BLaER1 treated with 17β-estradiol and CSF1 and Interleukin-3, amounts not matched to agents 10 nM and 100 nM (cell line): ENCODE measurements at regions not wholly inside any gene's neighbourhood (a gene's known extent, or its start where the extent isn't known, plus 50 kb on each side); places are given as distances from the start of the nearest gene placed in this dataset.
A peak's percentile ranks its signal among the peaks of the same experiment; 100 is the strongest.

Experiments
- H3K27ac ChIP-seq, 11 experiments: shearing (Covaris generic); formaldehyde crosslinking; 2 replicates each; pipeline ENCODE4 v1.8.1; 2022
- H3K27me3 ChIP-seq, 11 experiments: shearing (Covaris generic); formaldehyde crosslinking; 2 replicates each; pipeline ENCODE4 v1.8.1; 2022
- H3K36me3 ChIP-seq, 11 experiments: shearing (Covaris generic); formaldehyde crosslinking; 2 replicates each; pipeline ENCODE4 v1.8.1; 2022
- H3K4me1 ChIP-seq, 10 experiments: shearing (Covaris generic); formaldehyde crosslinking; 2 replicates each; pipeline ENCODE4 v1.8.1; 2022
- H3K4me2 ChIP-seq, 11 experiments: shearing (Covaris generic); formaldehyde crosslinking; 2 replicates each; pipeline ENCODE4 v1.8.1; 2022
- H3K4me3 ChIP-seq, 10 experiments: shearing (Covaris generic); formaldehyde crosslinking; 2 replicates each; pipeline ENCODE4 v1.8.1; 2022
- H3K9ac ChIP-seq, 11 experiments: shearing (Covaris generic); formaldehyde crosslinking; 2 replicates each; pipeline ENCODE4 v1.8.1; 2022
- H3K9me3 ChIP-seq, 11 experiments: shearing (Covaris generic); formaldehyde crosslinking; replicated peaks in 1 of 11; 2 replicates each; pipeline ENCODE4 v1.8.1; 2022
- H4K20me1 ChIP-seq, 11 experiments: shearing (Covaris generic); formaldehyde crosslinking; 2 replicates each; pipeline ENCODE4 v1.8.1; 2022
- Cebpa-rat ChIP-seq, 11 experiments: shearing (Covaris generic); IDR thresholded peaks; 2 replicates each; pipeline ENCODE4 v1.8.1; 2022

DNA sequence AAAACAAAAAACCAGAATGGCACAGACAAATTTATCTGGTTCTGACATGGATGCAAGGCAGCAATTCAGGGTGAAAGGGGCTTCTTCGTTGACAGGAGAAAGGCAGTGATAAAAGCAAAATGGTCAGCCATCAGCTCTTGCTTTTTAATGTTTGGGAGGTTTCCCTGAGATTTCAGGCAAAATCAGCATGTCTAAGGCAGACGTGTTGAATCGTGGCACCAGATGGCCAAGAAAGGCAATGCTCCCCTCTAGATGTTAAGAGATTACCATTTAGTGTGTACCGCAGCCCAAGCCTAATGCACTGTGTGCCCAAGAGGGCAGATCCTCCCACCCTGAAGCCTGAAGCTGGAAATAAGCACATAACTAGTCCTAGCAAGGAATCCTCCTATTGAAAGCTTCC is 88.8 kb upstream of the GALNT18 start:
- Histone ChIP-seq H3K9ac (no peak overlapping the region), H3K4me2 (no peak overlapping the region), H3K4me1 (peaks cover 15 to 31% (median 20%) of the 10 kb centered on the region in 10 experiments), H3K9me3 (peaks cover 7 to 14% (median 8%) of the 10 kb centered on the region in 11 experiments), H3K36me3 (no peaks in the 10 kb centered on the region), H4K20me1 (peaks cover 0 to 31% (median 14%) of the 10 kb centered on the region in 11 experiments; a peak in 13 of 22 replicates), H3K27ac (no peak overlapping the region), H3K27me3 (peaks cover 37 to 67% (median 53%) of the 10 kb centered on the region in 11 experiments), H3K4me3 (no peak overlapping the region)
- TF ChIP-seq Cebpa-rat (IDR thresholded peaks at IDR 0.05) = no peak

DNA sequence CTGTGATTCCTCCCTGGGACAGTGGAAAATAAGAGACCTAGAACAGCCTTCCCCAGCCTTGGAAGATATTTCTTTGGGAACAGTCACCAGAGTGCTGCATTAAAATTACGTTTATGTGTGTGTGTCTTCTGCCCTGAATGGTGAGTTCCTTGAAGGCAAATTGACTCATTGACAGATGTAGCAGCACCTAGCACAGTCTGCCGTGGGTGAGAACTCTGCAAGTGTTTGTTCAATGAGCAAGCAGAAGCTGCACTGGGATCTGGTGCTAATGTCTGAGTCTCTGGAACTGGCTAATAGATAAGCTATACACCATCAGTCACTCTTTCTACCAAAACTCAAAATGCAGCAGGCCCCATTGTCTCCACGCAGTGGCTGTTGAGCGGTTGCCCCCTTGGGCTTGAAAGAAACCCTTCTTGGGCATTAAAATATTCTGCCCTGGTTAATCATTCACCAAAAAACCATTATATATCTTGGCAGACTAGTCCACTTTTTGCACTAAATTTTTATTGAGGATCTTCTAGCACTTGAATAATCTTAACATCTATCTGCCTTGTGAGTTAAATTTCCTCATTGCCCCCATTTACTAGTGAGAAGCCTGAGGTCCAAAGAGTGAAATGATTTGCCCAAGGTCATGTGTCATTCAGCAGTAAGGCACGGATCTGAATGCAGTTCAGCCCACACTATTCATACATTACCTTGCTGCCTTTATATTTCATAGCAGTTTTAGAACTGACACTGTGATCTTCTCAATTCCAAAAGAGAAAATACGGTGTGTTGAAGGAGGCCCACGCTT is 87.8 kb upstream of the GALNT18 start:
- Histone ChIP-seq H3K4me3 (no peak overlapping the region), H3K27ac (no peak overlapping the region), H3K9ac (no peak overlapping the region), H4K20me1 (peaks cover 0 to 31% (median 14%) of the 10 kb centered on the region in 11 experiments; a peak in 13 of 22 replicates), H3K27me3 (peaks cover 37 to 74% (median 60%) of the 10 kb centered on the region in 11 experiments), H3K36me3 (no peaks in the 10 kb centered on the region), H3K9me3 (peaks cover 0 to 7% (median 0%) of the 10 kb centered on the region in 11 experiments; a peak in 1 of 22 replicates), H3K4me1 (peaks cover 15 to 31% (median 20%) of the 10 kb centered on the region in 10 experiments), H3K4me2 (peak overlapping the region; percentile 57 to 75 (median 67))
- TF ChIP-seq Cebpa-rat (IDR thresholded peaks at IDR 0.05) = no peak

DNA sequence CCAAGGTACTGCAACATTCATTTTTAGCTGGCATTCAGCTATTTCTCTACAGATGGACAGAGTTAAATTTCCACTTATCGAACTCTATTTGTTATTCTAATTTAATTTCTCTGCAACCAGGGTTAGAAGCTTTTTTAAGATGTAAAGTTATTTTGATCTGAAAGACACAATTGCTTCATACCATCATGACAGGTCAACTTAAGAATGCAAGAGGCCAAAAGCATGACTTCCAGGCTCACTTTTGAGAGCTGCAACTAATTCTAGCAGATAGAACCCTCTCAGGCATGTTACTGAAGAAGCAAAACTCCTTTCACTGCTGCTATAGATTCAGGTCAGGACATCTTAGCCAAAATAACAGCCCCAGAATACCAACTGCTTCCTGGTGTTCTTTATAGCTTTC is 86.5 kb upstream of the GALNT18 start:
- no peak for TF ChIP-seq Cebpa-rat (IDR thresholded peaks at IDR 0.05)
- Histone ChIP-seq H3K4me2 (peak overlapping the region; percentile 57 to 75 (median 67)), H3K9me3 (peaks cover 0 to 1% (median 0%) of the 10 kb centered on the region in 11 experiments; a peak in 1 of 22 replicates)

DNA sequence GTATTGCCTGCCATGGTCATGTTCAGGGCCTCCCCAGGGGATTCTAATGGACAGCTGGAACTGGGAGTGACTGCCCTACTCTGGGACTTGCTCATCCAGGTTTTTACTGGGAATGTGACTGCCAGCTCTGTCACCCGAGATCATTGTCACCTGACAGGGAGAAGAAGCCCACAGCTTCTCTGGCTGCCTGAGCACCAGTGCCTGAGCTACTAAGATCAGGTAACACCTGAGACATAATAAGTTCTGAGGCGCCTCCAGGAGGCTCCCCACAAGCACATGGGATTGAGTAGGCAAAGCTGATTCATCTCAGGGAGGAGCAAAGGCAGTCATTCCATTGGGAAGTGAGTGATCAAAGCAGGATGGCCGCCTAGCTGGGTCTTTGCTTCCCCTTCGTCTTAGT is 84.2 kb upstream of the GALNT18 start:
- Histone ChIP-seq H3K9ac (no peak overlapping the region), H3K27ac (no peak overlapping the region), H3K27me3 (peaks cover 36 to 83% (median 56%) of the 10 kb centered on the region in 11 experiments), H3K4me3 (no peak overlapping the region), H3K36me3 (no peaks in the 10 kb centered on the region), H3K4me1 (peaks cover 15 to 31% (median 20%) of the 10 kb centered on the region in 10 experiments), H3K4me2 (no peak overlapping the region), H3K9me3 (no peaks in the 10 kb centered on the region), H4K20me1 (peaks cover 0 to 31% (median 14%) of the 10 kb centered on the region in 11 experiments; a peak in 13 of 22 replicates)
- no peak for TF ChIP-seq Cebpa-rat (IDR thresholded peaks at IDR 0.05)

More for the DNA sequence above, 86.5 kb upstream of the GALNT18 start:
- H3K4me1 ChIP-seq = peaks cover 15 to 31% (median 20%) of the 10 kb centered on the region in 10 experiments
- H3K9ac ChIP-seq = no peak overlapping the region
- no peak overlapping the region for H3K4me3 ChIP-seq
- no peaks in the 10 kb centered on the region for H3K36me3 ChIP-seq
- H3K27ac ChIP-seq = no peak overlapping the region
- H3K27me3 ChIP-seq = peaks cover 37 to 83% (median 62%) of the 10 kb centered on the region in 11 experiments
- peaks cover 0 to 31% (median 14%) of the 10 kb centered on the region in 11 experiments; a peak in 13 of 22 replicates for H4K20me1 ChIP-seq

DNA sequence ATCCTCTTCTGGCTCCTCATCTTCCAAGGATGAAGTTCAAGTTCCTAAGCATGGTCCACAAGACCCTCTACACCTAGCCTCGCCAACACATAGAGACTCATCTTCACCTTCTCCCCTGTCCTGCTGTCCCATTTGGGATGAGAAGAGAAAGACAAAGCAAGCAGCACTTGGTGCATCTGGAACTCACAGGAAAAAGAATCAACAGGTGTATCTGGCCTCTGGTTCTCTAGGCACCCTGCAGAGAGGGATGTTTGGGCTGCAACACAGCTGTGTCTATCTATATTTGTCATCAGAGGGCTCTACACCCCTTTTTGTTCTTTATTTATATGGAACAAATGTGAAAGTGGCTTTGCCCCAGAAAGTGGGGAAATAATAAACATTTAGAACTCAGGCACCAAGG is 82.1 kb upstream of the GALNT18 start:
- H3K27me3 ChIP-seq = peaks cover 20 to 61% (median 36%) of the 10 kb centered on the region in 11 experiments; a peak in 19 of 22 replicates
- H3K9ac ChIP-seq = no peak overlapping the region
- H3K36me3 ChIP-seq = no peaks in the 10 kb centered on the region
- H3K4me2 ChIP-seq = no peak overlapping the region
- no peak overlapping the region for H3K4me3 ChIP-seq
- H3K4me1 ChIP-seq = peaks cover 8 to 28% (median 21%) of the 10 kb centered on the region in 10 experiments
- peaks cover 0 to 12% (median 6%) of the 10 kb centered on the region in 11 experiments; a peak in 9 of 22 replicates for H4K20me1 ChIP-seq
- no peaks in the 10 kb centered on the region for H3K9me3 ChIP-seq
- H3K27ac ChIP-seq = no peak overlapping the region
- no peak for TF ChIP-seq Cebpa-rat (IDR thresholded peaks at IDR 0.05)

DNA sequence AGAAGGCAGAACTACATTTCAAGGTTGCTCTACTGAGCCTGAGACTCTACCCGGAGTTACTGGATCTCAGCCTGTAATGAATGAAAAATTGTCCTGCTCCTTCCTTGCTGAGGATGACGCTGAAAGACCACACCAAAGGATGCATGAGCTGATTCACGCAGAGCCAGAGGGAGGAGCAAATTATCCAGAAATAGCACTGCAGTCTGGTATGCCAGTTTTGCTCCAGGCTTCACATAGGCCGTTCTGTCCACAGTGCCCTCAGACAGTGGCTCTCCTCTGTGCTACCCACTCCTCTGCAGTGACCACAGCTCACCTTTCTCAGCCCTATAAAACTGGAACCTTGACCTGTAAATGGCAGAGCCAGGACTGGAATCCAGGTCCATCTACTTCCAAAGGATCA is 79.3 kb upstream of the GALNT18 start:
- Histone ChIP-seq H3K36me3 (no peaks in the 10 kb centered on the region), H3K4me1 (peaks cover 0 to 17% (median 7%) of the 10 kb centered on the region in 10 experiments; a peak in 11 of 20 replicates), H3K4me2 (peak overlapping the region in 1 of 11 experiments; percentile 38; a peak in 2 of 22 replicates), H3K9me3 (no peaks in the 10 kb centered on the region), H4K20me1 (peaks cover 0 to 4% (median 0%) of the 10 kb centered on the region in 11 experiments; a peak in 1 of 22 replicates), H3K27ac (no peak overlapping the region), H3K27me3 (peaks cover 1 to 33% (median 8%) of the 10 kb centered on the region in 11 experiments; a peak in 15 of 22 replicates), H3K9ac (no peak overlapping the region), H3K4me3 (no peak overlapping the region)
- no peak for TF ChIP-seq Cebpa-rat (IDR thresholded peaks at IDR 0.05)

DNA sequence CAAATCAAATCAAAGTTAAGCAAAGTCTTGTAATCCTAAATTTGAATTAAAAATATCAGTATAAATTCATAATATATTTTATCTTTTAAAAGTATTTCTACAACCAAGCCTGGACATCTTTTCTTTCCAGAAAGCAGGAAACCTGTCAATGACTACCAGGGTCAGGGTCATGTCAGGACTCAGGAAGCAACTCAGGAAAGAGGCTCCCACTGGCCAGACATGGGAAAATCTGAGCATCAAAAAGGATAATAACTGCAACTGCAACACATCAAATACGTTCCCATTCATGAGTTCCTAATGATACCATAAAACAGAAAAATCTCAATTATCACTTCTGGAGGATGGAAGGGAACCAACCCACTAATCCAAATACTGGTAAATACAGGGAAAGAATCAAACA is 76.0 kb upstream of the GALNT18 start:
- H3K4me1 ChIP-seq = peaks cover 0 to 17% (median 7%) of the 10 kb centered on the region in 10 experiments; a peak in 11 of 20 replicates
- no peak overlapping the region for H3K27ac ChIP-seq
- H3K27me3 ChIP-seq = peaks cover 0 to 2% (median 0%) of the 10 kb centered on the region in 11 experiments; a peak in 3 of 22 replicates
- no peak overlapping the region for H3K4me2 ChIP-seq
- no peaks in the 10 kb centered on the region for H4K20me1 ChIP-seq
- TF ChIP-seq Cebpa-rat (IDR thresholded peaks at IDR 0.05) = no peak
- no peak overlapping the region for H3K9ac ChIP-seq
- no peaks in the 10 kb centered on the region for H3K36me3 ChIP-seq
- H3K4me3 ChIP-seq = no peak overlapping the region
- no peaks in the 10 kb centered on the region for H3K9me3 ChIP-seq

DNA sequence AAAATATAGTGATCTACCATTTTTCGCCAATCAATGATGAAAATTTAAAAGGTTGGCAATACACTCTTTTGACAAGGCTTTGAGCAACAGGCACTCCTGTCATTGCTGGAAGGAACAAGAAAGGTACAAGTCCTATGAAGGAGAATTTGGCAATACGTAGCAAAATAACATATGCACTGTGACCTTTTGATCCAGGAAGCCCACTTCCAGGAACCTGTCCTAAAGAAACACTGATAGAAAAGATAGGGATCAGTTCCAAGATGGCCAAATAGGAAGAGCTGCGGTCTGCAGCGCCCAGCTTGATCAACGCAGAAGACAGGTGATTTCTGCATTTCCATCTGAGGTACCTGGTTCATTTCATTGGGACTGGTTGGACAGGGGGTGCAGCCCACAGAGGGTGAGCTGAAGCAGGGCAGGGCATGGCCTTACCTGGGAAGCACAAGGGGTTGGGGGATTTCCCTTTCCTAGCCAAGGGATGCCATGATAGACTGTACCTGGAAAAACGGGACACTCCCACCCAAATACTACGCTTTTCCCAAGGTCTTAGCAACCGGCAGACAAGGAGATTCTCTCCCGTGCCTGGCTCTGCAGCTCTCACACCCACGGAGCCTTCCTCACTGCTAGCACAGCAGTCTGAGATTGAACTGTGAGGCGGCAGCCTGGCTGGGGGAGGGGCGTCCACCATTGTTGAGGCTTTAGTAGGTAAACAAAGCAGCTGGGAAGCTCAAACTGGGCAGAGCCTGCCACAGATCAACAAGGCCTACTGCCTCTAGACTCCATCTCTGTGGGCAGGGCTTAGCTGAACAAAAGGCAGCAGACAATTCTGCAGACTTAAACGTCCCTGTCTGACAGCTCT is 69.7 kb upstream of the GALNT18 start:
- no peak for TF ChIP-seq Cebpa-rat (IDR thresholded peaks at IDR 0.05)

More for the DNA sequence above, 69.7 kb upstream of the GALNT18 start:
- Histone ChIP-seq H4K20me1 (no peaks in the 10 kb centered on the region), H3K9me3 (peaks cover 0 to 4% (median 0%) of the 10 kb centered on the region in 11 experiments; a peak in 2 of 22 replicates), H3K27ac (no peak overlapping the region), H3K4me3 (no peak overlapping the region), H3K9ac (no peak overlapping the region), H3K27me3 (no peaks in the 10 kb centered on the region), H3K36me3 (no peaks in the 10 kb centered on the region), H3K4me2 (no peak overlapping the region), H3K4me1 (no peaks in the 10 kb centered on the region)
